ENCODE measurements at regions not wholly inside any gene's neighbourhood (a gene's known extent, or its start where the extent isn't known, plus 50 kb on each side); places are given as distances from the start of the nearest gene placed in this dataset.

- DNase-seq (ENCODE audit: low read depth) = no peak
Measured at GRCh38 chr9:28730111-28730510, 1156.8 kb upstream of the C9orf72 start.

DNA sequence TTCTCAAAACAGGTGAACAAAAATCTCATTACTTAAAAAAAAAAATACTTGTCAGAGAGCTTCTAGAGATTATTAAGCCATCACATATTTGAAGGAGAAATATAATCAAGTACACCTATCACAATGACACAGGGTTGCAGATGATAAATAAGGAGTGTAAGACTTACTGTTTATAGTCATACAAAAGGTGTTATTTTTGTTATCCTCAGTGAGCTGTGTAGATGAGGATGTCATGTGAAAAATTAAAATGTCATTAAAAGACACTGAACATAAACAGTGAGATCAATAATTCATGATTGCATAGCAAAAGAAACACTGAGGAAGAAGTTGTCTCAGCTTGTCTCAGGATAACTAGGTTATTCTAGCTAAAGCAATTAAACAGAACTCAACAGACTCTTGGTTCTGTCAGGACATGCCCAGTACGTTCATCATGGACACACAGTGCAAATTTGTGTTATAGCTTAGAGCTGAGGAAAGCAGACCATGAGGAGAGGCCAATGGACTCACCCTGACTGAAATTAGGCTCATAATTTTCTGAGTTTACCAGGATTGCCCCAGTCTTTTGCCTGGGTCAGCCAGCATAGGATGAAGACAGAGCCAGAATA lies 1162.6 kb upstream of the C9orf72 start:
- DNase-seq (ENCODE audit: low read depth) = no peak

GRCh38 chr9:28741459-28741858 lies 1168.2 kb upstream of the C9orf72 start:
- DNase-seq (ENCODE audit: low read depth) = no peak

DNA sequence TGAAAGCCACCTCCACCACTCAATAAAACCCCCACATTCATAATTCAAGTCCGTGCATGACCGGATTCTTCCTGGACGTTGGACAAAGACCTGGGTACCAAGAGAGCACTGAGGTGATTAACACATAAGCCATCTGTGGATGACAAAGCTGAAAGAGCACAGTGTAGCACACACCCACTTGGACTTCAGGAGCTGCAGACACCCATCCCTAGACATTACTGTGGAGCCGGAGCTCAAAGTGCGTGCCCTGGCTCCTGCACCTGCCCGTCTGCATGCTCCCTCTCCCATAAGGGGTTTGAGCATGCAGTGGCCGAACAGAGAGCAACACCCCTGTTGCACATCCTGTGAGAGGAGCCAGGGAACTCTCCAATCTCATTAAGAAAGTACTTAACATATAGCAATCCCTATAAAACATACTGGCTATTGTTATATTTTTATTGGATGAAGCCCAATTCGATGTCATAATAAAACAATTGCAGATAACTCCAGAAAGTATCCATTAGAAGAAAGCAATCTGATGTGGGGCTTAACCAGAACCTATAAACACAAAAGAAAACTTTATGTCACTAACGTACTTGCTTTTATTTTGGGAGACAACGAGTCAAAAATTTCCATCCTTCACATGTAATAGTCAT lies 1174.2 kb upstream of the C9orf72 start:
- no peak for DNase-seq (ENCODE audit: low read depth)

DNA sequence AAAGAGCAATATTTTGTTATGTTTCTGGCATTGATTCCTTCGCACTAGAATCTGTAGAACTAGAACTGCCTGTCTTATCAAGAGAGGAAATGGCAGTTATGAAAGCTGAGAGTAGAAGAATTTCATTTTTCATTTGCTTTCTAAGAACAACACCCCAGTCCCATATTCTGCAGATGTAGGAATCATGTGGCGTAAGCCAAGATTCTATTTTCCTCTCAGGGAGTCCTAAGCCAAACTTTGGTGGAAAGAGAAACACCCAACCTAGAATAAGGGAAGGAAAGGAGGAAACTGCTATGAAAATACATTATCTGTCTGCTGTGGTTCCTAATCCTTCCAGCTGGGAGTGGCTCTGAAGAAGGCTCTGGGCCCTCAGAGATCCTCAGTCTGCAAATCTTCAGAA lies 1176.9 kb upstream of the C9orf72 start:
- DNase-seq (ENCODE audit: low read depth) = no peak

DNA sequence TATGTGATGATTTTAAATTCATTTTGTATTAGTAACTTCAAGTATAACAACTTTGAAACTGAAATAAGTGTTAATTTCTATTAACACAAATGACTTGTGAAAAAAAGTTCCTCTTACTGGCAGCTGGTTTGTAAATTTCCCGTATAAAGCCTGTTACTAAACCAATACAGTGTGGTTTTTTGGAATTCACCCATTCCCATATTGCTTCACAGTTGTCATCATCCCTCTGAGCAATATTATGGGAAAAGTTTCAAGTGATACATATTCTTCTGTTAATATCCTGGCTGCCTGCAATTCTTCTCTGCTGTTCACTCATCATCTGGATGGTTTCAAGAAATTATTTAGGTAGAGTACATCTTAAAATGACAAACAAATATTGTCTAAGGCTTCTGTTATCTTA lies 1185.1 kb upstream of the C9orf72 start:
- no peak for DNase-seq (ENCODE audit: low read depth)

DNA sequence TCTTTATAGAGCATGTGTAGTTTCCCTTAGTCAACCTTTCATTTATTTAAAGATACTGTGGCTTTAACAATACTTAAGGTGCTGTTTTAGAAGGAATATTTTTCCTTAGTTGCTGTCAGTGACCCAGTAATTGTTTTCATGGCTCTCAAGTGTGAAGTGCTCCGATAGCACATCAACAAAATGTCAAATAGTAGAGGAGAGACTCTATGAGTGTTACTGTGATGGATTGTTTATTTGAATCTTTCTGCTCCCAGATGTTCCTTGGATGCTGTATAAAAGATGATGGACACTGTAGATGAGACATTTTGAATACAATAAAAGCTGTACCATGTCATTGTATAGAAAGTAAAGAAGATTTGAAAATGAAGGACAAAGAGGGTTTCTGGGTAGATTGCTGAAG lies 1185.7 kb upstream of the C9orf72 start:
- DNase-seq (ENCODE audit: low read depth) = no peak

DNA sequence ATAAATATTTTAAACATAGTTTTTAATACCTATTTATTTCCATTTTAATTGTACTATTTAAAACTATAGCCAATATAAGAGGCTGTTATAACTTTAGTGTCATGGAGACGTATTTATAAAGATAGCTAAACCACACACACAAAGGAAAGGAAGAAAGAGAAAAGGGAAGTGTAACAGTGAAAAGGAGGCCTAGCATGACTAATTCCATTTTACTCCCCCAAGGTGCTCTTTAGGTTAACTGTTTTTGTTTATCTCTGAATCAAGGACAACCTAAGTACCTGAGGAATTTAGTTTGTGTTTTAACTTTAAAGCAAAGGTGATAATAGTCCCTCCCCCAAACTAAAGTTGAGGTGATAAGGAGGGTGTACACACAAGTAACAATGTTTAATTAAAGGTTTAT lies 1188.9 kb upstream of the C9orf72 start:
- DNase-seq (ENCODE audit: low read depth) = no peak

GRCh38 chr9:28764532-28764931 lies 1191.3 kb upstream of the C9orf72 start:
- DNase-seq (ENCODE audit: low read depth) = no peak

DNA sequence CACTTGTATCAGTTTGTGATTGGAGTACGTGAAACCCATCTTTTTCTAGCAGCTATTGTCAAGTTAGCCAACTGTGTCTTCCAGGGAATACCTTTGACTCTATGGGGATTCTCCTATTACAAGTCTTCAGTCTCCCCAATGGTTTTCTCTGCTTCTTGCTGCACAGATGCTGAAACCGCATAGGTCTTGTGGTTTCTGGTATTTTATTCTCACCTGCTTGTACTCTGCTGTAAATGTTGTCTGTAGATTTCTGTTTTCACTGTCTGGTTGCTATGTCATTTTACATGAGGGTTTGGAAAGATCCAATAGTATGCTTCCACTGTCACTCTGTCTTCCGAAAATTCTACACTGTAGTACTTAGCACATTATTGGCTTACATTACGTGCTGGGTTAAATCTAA lies 1196.9 kb upstream of the C9orf72 start:
- DNase-seq (ENCODE audit: low read depth) = no peak

DNA sequence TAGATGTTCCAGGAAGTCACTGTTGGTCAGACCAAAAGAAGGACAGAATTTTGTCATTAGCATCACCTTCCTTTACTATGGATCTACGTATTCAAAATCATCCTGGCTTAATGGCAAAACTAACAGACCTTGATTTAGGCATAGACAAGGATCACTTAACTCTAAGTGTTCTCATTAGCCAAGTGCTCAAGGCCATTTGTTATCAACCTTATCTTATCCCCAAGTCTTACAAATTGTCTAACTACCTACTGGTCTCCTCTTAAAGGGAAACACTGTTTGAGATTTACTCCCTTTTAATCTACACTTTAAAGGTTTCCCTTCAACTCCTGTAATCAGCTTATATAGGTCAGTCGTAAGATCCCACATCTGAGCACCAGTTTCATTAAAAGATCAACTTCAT lies 1197.5 kb upstream of the C9orf72 start:
- DNase-seq (ENCODE audit: low read depth) = no peak

DNA sequence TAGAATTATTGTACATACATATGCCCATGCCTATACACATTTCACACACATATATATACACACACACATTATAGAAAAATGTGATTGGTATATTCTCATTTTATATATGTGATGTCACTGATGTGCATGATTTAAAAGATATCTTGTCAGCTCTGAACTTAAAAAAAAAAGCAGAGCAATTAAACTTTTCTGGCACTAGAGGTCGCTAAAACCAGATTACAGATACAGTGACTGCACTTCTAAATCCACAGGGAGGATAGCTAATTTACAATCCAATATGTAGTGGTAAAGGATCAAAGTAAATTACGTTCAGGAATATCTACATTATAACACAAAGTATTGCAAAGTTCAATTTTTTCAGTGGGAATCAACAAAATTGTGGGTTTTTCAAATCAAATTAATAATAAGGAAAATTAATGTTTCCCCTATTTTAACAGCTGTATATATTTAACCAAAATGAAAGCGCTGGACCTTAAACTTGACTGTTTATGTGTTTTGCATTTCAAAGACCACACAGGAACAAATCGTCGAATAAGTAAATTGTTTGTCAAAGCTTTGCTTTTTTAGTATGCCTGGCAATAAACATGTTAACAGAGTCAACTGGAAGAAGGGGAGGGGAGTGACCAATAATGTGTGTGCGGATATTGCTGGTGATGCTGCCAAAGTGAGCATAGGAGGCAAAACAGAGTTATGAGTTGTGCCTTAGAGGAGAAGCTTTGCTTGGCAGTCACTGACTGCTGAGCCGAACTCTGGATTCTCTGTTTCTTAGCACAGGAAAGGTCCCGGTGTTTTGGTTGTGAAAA lies 1201.4 kb upstream of the C9orf72 start:
- DNase-seq (ENCODE audit: low read depth) = peak; percentile 54

GRCh38 chr9:28779243-28779642 lies 1206.0 kb upstream of the C9orf72 start:
- peak; percentile 75 for DNase-seq (ENCODE audit: low read depth)

- no peak for DNase-seq (ENCODE audit: low read depth)
Measured at GRCh38 chr9:28781481-28781880, 1208.2 kb upstream of the C9orf72 start.

GRCh38 chr9:28782630-28783029 lies 1209.3 kb upstream of the C9orf72 start:
- DNase-seq (ENCODE audit: low read depth) = peak; percentile 95

DNA sequence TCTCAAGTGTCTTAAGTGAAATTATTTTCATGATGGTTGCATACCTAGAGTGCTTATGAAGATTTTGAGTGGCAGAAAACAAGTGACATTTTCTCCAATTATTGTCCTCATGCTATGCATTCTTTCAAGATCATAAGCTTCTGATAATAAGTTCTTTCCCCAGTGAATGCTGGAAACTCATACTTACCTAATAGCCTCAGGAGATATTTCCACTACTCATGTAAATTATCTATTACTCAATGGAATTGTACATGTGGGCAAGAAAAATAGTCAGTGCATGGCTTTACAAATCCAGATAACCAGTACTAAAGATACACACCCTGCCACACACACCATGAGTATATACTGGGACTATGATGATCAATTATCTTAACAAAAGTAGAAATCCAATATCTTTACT lies 1219.4 kb upstream of the C9orf72 start:
- peak; percentile 38 for DNase-seq (ENCODE audit: low read depth)

GRCh38 chr9:28799876-28800275 lies 1226.6 kb upstream of the C9orf72 start:
- DNase-seq (ENCODE audit: low read depth) = no peak

DNA sequence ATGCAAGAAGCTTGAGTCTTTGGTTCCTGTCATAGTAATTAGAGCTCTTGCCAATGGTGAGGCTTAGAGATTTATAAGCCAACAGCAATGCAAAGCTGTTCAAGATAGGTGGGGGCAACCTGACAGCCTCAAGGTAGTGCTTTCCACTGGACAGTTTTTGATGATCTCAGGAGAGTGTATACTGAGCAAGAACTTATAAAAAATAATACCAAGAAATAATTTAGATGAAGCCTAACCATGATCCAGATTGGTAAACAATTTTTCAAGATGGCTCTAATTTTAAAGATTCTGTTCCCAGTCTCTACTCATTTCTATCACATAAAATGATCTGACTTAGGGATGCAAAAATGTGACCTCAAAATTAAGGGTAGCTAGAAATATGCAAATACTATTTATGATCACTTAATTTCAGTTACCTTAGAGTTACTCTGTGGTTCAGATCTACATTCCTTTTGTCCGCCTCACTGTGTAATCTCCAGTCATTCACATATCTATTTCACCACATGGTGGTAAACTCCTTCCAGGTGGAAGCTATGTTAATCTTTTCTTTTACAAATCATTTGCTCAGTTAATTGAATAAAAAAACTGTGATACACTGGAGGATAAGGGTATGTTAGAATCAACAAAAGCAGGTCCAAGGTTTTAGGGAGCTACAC lies 1228.0 kb upstream of the C9orf72 start:
- peak; percentile 89 for DNase-seq (ENCODE audit: low read depth)

DNA sequence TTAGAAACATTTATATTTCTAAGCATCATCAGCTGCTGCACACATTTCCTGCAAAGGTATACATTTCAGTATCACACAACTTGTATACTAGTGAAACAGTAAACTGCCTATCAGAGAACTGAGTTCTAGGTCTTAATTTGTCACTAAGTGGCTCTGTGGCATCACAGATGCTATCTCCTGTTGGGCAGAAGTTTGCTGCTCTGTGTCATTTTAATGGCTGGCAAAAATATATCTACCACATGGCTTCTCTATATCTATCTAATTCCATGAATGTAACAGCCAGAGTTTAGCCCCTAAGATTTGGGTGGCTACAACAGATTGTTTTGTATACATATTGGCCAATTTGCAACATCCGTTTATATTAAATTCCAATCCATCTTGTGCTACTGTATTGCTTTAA lies 1231.9 kb upstream of the C9orf72 start:
- DNase-seq (ENCODE audit: low read depth) = no peak

DNA sequence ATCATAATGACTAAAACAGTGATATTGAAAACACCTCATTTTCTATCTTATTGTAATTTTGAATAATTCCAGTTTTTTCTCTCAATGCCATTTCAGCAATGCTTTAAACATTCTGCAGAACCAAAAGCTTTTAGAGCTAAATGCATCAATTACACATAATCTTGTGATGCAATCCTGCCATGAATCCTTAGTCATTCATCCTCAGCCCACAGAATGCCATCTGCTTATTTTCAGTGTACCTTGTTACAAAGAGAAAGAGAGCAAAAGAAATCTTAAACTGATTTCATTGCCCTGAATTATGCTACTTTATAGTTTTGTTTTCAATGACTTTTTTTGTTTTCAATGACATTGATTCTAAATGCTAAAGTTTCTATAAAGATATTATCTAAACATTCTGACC lies 1234.8 kb upstream of the C9orf72 start:
- DNase-seq (ENCODE audit: low read depth) = peak; percentile 88

DNA sequence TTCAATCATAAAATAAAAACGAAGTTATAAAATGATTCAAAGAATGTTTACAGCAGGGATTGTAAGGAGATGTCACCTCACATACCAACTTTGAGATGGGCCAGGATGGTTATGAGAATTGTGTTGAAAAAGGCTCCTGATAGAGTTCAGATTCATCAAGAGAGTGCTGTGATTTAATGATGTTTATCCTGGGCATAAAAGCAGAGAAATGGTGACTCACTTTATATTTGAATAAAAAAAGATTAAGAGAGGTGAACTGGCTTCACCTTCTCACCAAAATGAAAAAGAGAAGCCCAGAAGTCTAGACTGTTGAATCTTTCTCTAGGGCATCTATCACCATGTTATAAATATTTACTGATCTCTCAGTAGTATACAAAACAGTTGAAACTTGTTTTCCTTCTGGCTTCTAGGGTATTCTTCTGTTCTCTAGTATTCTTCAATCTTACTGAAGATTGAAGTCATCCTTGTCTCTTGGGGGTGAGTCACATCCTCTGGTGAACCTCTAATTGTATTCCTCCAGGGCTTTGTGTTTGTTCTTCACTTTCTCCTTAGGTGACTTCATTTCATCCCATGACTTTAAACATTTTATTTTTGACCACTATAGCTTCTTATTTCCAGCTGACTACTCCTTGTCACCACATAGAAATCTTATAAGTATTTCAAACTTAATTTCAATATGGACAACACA lies 1237.3 kb upstream of the C9orf72 start:
- DNase-seq (ENCODE audit: low read depth) = peak; percentile 92

DNA sequence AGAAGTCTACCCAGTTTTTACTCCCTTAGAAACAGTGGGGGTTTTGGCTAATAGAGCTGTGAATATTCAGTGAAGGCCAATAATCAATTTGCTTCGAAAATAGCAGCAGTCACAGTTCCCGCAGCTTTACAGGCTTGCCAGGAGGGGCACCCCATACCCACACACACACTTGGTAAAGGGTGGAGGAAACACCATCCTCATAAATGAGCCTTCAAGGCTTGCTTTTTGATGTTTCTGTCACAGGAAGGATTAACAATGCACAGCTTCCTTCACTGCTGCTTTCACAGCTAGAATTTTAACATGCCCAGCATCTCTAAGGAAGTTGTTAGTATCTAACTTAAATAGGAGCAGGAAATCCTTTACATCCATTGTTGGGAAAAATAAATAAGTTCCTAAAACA lies 1247.5 kb upstream of the C9orf72 start:
- no peak for DNase-seq (ENCODE audit: low read depth)

All from renal cortical epithelial cell (primary cell).